ENCODE measurements at regions not wholly inside any gene's neighbourhood (a gene's known extent, or its start where the extent isn't known, plus 50 kb on each side); places are given as distances from the start of the nearest gene placed in this dataset.

GRCh38 chr21:14313300-14313699, 69.6 kb downstream of the HSPA13 start:
- WGBS, 2 donors (ENCODE audit: extremely low coverage in 2 of 2, insufficient read length in 2 of 2, insufficient replicate concordance in 1 of 2) = no CpG with 5 or more reads among the region's 8 CpGs
- no peak overlapping the region for H3K14ac ChIP-seq (ENCODE audit: low read length)
- H3K4me2 ChIP-seq (ENCODE audit: insufficient read depth, low read length, poor library complexity, severe bottlenecking) = no peak overlapping the region
- H2BK120ac ChIP-seq (ENCODE audit: low read depth, low read length) = no peak overlapping the region
- H3K23ac ChIP-seq (ENCODE audit: low read depth, low read length, poor library complexity) = no peak overlapping the region
- no peaks in the 10 kb centered on the region for H3K9me3 ChIP-seq (replicated peaks in 1 of 2; ENCODE audit: control insufficient read depth in 2 of 2, insufficient read depth in 1 of 2, low read depth in 1 of 2, low read length in 2 of 2)
- no peak overlapping the region for H3K4ac ChIP-seq (ENCODE audit: low read length)
- no peak overlapping the region for H3K9ac ChIP-seq (ENCODE audit: low read depth, low read length, poor library complexity)
- no peak overlapping the region for H2BK12ac ChIP-seq (ENCODE audit: low read length)
- no peaks in the 10 kb centered on the region for H3K36me3 ChIP-seq (replicated peaks in 1 of 2; ENCODE audit: control insufficient read depth in 2 of 2, insufficient read depth in 2 of 2, low read length in 2 of 2)
- H3K27me3 ChIP-seq (ENCODE audit: control insufficient read depth in 3 of 3, insufficient read depth in 3 of 3, low read depth in 1 of 3, low read length in 3 of 3) = no peaks in the 10 kb centered on the region
- H4K8ac ChIP-seq (ENCODE audit: low read depth, low read length) = no peak overlapping the region
- H2BK15ac ChIP-seq (ENCODE audit: low read length) = no peak overlapping the region
- H3K4me1 ChIP-seq (ENCODE audit: control insufficient read depth in 2 of 2, insufficient read depth in 1 of 2, low read depth in 1 of 2, low read length in 2 of 2) = no peaks in the 10 kb centered on the region
- H3K4me3 ChIP-seq (ENCODE audit: low read length in 2 of 2) = no peak overlapping the region
- H3K79me1 ChIP-seq (ENCODE audit: low read depth, low read length) = no peaks in the 10 kb centered on the region
- H3K27ac ChIP-seq (replicated peaks; ENCODE audit: low read length) = no peak overlapping the region
- no peak overlapping the region for H3K18ac ChIP-seq (ENCODE audit: low read length)
- no peak overlapping the region for H2BK5ac ChIP-seq (ENCODE audit: low read length)
- no peak overlapping the region for H2AK5ac ChIP-seq (ENCODE audit: low read depth, low read length)
- H2AFZ ChIP-seq (ENCODE audit: low read length) = no peak overlapping the region
- no peak for DNase-seq (ENCODE audit: low spot score)
- no peak overlapping the region for H4K91ac ChIP-seq (ENCODE audit: low read depth, low read length, poor library complexity)

- H3K4me1 ChIP-seq (ENCODE audit: control insufficient read depth in 2 of 2, insufficient read depth in 1 of 2, low read depth in 1 of 2, low read length in 2 of 2) = no peaks in the 10 kb centered on the region
- no peak overlapping the region for H4K8ac ChIP-seq (ENCODE audit: low read depth, low read length)
- WGBS, 2 donors (ENCODE audit: extremely low coverage in 2 of 2, insufficient read length in 2 of 2, insufficient replicate concordance in 1 of 2) = no CpG with 5 or more reads among the region's 1 CpG
- no peak overlapping the region for H2BK12ac ChIP-seq (ENCODE audit: low read length)
- no peak overlapping the region for H2BK120ac ChIP-seq (ENCODE audit: low read depth, low read length)
- H3K9ac ChIP-seq (ENCODE audit: low read depth, low read length, poor library complexity) = no peak overlapping the region
- no peaks in the 10 kb centered on the region for H3K79me1 ChIP-seq (ENCODE audit: low read depth, low read length)
- no peak overlapping the region for H2BK5ac ChIP-seq (ENCODE audit: low read length)
- H2BK15ac ChIP-seq (ENCODE audit: low read length) = no peak overlapping the region
- H3K4me2 ChIP-seq (ENCODE audit: insufficient read depth, low read length, poor library complexity, severe bottlenecking) = no peak overlapping the region
- no peak overlapping the region for H3K4ac ChIP-seq (ENCODE audit: low read length)
- H3K4me3 ChIP-seq (ENCODE audit: low read length in 2 of 2) = no peak overlapping the region
- H2AK5ac ChIP-seq (ENCODE audit: low read depth, low read length) = no peak overlapping the region
- H3K23ac ChIP-seq (ENCODE audit: low read depth, low read length, poor library complexity) = no peak overlapping the region
- no peak overlapping the region for H2AFZ ChIP-seq (ENCODE audit: low read length)
- H3K18ac ChIP-seq (ENCODE audit: low read length) = no peak overlapping the region
- H3K14ac ChIP-seq (ENCODE audit: low read length) = no peak overlapping the region
- no peaks in the 10 kb centered on the region for H3K36me3 ChIP-seq (replicated peaks in 1 of 2; ENCODE audit: control insufficient read depth in 2 of 2, insufficient read depth in 2 of 2, low read length in 2 of 2)
- no peak for DNase-seq (ENCODE audit: low spot score)
- H3K27me3 ChIP-seq (ENCODE audit: control insufficient read depth in 3 of 3, insufficient read depth in 3 of 3, low read depth in 1 of 3, low read length in 3 of 3) = no peaks in the 10 kb centered on the region
- H4K91ac ChIP-seq (ENCODE audit: low read depth, low read length, poor library complexity) = no peak overlapping the region
- H3K27ac ChIP-seq (replicated peaks; ENCODE audit: low read length) = no peak overlapping the region
- H3K9me3 ChIP-seq (replicated peaks in 1 of 2; ENCODE audit: control insufficient read depth in 2 of 2, insufficient read depth in 1 of 2, low read depth in 1 of 2, low read length in 2 of 2) = no peaks in the 10 kb centered on the region
Measured at GRCh38 chr21:14312871-14313270, 70.1 kb downstream of the HSPA13 start.

- no CpG with 5 or more reads among the region's 5 CpGs for WGBS, 2 donors (ENCODE audit: extremely low coverage in 2 of 2, insufficient read length in 2 of 2, insufficient replicate concordance in 1 of 2)
Measured at GRCh38 chr21:14308234-14308633, 74.7 kb downstream of the HSPA13 start.

GRCh38 chr21:14306126-14306907, 76.6 kb downstream of the HSPA13 start:
- no peak overlapping the region for H2BK15ac ChIP-seq (ENCODE audit: low read length)
- no peak overlapping the region for H4K91ac ChIP-seq (ENCODE audit: low read depth, low read length, poor library complexity)
- H4K8ac ChIP-seq (ENCODE audit: low read depth, low read length) = no peak overlapping the region
- H3K14ac ChIP-seq (ENCODE audit: low read length) = no peak overlapping the region
- DNase-seq (ENCODE audit: low spot score) = no peak
- no peak overlapping the region for H2BK120ac ChIP-seq (ENCODE audit: low read depth, low read length)
- H3K4me3 ChIP-seq (ENCODE audit: low read length in 2 of 2) = no peak overlapping the region
- H3K79me1 ChIP-seq (ENCODE audit: low read depth, low read length) = no peaks in the 10 kb centered on the region
- no peak overlapping the region for H3K4me2 ChIP-seq (ENCODE audit: insufficient read depth, low read length, poor library complexity, severe bottlenecking)
- H3K27ac ChIP-seq (replicated peaks; ENCODE audit: low read length) = no peak overlapping the region
- H3K23ac ChIP-seq (ENCODE audit: low read depth, low read length, poor library complexity) = no peak overlapping the region
- no peak overlapping the region for H2BK5ac ChIP-seq (ENCODE audit: low read length)
- H2AFZ ChIP-seq (ENCODE audit: low read length) = no peak overlapping the region
- no peak overlapping the region for H3K9ac ChIP-seq (ENCODE audit: low read depth, low read length, poor library complexity)
- no CpG with 5 or more reads among the region's 5 CpGs for WGBS, 2 donors (ENCODE audit: extremely low coverage in 2 of 2, insufficient read length in 2 of 2, insufficient replicate concordance in 1 of 2)
- no peaks in the 10 kb centered on the region for H3K36me3 ChIP-seq (replicated peaks in 1 of 2; ENCODE audit: control insufficient read depth in 2 of 2, insufficient read depth in 2 of 2, low read length in 2 of 2)
- H3K27me3 ChIP-seq (ENCODE audit: control insufficient read depth in 3 of 3, insufficient read depth in 3 of 3, low read depth in 1 of 3, low read length in 3 of 3) = no peaks in the 10 kb centered on the region
- H2AK5ac ChIP-seq (ENCODE audit: low read depth, low read length) = no peak overlapping the region
- H3K4ac ChIP-seq (ENCODE audit: low read length) = no peak overlapping the region
- H3K9me3 ChIP-seq (replicated peaks in 1 of 2; ENCODE audit: control insufficient read depth in 2 of 2, insufficient read depth in 1 of 2, low read depth in 1 of 2, low read length in 2 of 2) = no peaks in the 10 kb centered on the region
- H3K18ac ChIP-seq (ENCODE audit: low read length) = no peak overlapping the region
- no peak overlapping the region for H2BK12ac ChIP-seq (ENCODE audit: low read length)
- H3K4me1 ChIP-seq (ENCODE audit: control insufficient read depth in 2 of 2, insufficient read depth in 1 of 2, low read depth in 1 of 2, low read length in 2 of 2) = no peaks in the 10 kb centered on the region

More at GRCh38 chr21:14308234-14308633, 74.7 kb downstream of the HSPA13 start:
- Histone ChIP-seq H2BK15ac (ENCODE audit: low read length) (no peak overlapping the region), H3K23ac (ENCODE audit: low read depth, low read length, poor library complexity) (no peak overlapping the region), H3K14ac (ENCODE audit: low read length) (no peak overlapping the region), H2BK12ac (ENCODE audit: low read length) (no peak overlapping the region), H4K8ac (ENCODE audit: low read depth, low read length) (no peak overlapping the region), H3K4me3 (ENCODE audit: low read length in 2 of 2) (no peak overlapping the region), H2AFZ (ENCODE audit: low read length) (no peak overlapping the region), H3K9ac (ENCODE audit: low read depth, low read length, poor library complexity) (no peak overlapping the region), H3K9me3 (replicated peaks in 1 of 2; ENCODE audit: control insufficient read depth in 2 of 2, insufficient read depth in 1 of 2, low read depth in 1 of 2, low read length in 2 of 2) (no peaks in the 10 kb centered on the region), H3K27me3 (ENCODE audit: control insufficient read depth in 3 of 3, insufficient read depth in 3 of 3, low read depth in 1 of 3, low read length in 3 of 3) (no peaks in the 10 kb centered on the region), H3K4ac (ENCODE audit: low read length) (no peak overlapping the region), H3K4me2 (ENCODE audit: insufficient read depth, low read length, poor library complexity, severe bottlenecking) (no peak overlapping the region), H3K4me1 (ENCODE audit: control insufficient read depth in 2 of 2, insufficient read depth in 1 of 2, low read depth in 1 of 2, low read length in 2 of 2) (no peaks in the 10 kb centered on the region), H2AK5ac (ENCODE audit: low read depth, low read length) (no peak overlapping the region), H3K18ac (ENCODE audit: low read length) (no peak overlapping the region), H3K79me1 (ENCODE audit: low read depth, low read length) (no peaks in the 10 kb centered on the region), H3K27ac (replicated peaks; ENCODE audit: low read length) (no peak overlapping the region), H4K91ac (ENCODE audit: low read depth, low read length, poor library complexity) (no peak overlapping the region), H3K36me3 (replicated peaks in 1 of 2; ENCODE audit: control insufficient read depth in 2 of 2, insufficient read depth in 2 of 2, low read length in 2 of 2) (no peaks in the 10 kb centered on the region), H2BK120ac (ENCODE audit: low read depth, low read length) (no peak overlapping the region), H2BK5ac (ENCODE audit: low read length) (no peak overlapping the region)
- no peak for DNase-seq (ENCODE audit: low spot score)
